GM21825 (cell line): ENCODE measurements at regions not wholly inside any gene's neighbourhood (a gene's known extent, or its start where the extent isn't known, plus 50 kb on each side); places are given as distances from the start of the nearest gene placed in this dataset.

Experiments
- ATAC-seq: cut with Tn5 transposase; IDR thresholded peaks from one replicate; pipeline ENCODE4 v1.9.1; 2021; ENCODE audit warnings: mild to moderate bottlenecking, moderate library complexity; ENCODE audit not compliant: unreplicated experiment

DNA sequence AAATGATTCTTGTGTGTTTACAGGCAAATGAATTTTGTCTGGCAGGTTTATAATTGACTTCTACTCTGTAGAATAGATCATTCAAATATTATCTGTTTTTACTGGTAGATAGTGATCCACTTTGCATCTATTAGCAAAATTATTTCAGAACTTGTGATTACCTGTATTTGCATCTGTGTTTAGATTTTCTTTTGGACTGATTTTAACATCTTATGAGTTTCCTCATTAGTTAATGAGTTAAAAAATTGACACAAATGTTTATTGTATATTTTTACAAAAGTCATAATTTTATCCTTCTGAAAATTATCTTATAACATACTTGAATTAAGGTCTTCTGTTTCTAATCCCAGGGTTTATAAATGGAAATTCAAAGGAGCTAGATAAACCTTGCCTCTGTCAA is 132.0 kb upstream of the KCNJ16 start:
- no peak for ATAC-seq

DNA sequence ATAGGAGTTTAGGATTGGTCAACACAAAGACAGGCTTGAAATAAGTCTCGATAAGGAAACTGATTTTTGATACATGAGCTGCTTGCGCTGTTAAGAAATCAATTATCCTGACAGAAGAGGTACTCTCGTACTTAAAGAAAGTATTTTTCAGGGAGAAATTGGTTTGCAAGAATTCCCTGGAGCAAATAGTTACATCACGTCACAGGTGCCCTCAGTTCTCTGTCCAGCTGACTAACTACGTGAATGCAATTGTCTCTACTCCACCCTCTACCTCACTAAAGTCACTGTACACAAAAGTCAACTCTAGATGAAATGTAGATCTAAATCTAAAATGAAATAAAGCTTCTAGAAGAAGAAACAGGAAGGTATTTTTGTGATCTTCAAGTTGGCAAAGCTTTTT is 130.6 kb upstream of the KCNJ16 start:
- no peak for ATAC-seq

DNA sequence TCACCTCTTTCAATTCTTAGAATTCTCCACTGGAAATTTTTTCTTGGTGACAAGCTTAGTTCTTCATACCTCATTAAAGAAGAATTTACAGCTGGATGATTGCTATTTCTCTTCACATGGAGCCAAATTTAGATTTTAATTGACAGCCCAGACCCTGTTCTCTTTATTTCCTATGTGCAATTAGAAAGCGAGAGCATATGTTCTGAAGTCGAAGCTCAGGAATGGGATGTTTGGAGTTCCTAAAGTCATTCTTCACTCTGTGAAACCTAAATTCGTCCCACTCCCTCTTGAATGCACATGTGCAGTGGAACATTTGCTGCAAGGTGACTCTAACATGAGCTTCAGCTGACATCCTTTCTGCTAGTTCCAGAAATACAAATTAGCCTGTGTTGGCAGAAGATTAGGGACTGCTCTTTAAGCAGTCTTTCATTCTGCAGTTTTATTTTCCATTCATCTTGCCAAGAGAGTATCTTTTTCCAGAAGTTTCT is 129.3 kb upstream of the KCNJ16 start:
- ATAC-seq = no peak

DNA sequence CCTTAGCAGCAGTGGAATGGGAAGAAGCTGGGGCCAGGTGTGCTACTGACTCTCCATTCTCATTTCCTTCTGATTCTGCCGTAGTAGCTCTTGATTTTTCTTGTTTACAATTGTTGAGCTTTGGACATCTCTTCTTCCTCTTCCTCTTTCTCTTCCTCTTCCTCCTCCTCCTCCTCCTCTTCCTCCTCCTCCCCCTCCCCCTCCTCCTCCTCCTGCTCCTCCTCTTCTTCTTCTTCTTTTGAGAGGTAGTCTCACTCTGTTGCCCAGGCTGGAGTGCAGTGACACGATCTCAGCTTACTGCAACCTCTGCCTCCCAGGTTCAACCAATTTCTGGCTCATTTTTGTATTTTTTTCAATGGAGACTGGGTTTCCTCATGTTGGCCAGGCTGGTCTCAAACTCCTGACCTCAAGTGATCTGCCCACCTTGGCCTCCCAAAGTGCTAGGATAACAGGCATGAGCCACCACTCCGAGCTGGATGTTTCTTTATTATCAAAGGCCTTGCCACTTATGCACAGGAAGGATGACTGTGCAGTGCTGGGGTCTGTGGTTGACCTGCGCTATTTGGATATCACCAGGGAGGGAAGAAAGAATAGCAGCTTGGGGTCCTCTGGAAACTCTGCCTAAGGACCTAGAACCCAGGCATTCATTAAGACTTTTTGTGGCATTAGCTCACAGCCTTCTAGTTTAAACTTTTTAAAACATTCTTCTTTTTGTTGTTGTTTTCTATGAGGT is 127.8 kb upstream of the KCNJ16 start:
- no peak for ATAC-seq

DNA sequence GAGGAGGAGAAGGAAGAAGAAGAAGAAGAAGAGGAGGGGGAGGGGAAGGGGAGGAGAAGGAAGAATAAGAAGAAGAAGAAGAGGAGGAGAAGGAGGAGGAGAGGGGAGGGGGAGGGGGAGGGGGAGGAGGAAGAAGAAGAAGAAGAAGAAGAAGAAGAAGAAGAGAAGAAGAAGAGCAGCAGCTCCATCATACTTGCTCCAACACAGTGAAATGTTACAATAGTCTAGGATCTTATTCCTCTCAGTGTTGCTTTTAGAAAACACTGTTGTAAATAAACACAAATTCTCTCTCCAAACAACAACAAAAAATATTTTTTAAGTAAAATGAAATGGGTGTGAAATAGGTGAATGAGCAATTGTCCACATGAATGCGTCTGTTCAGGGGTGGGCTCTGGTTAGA is 126.6 kb upstream of the KCNJ16 start:
- ATAC-seq = no peak

DNA sequence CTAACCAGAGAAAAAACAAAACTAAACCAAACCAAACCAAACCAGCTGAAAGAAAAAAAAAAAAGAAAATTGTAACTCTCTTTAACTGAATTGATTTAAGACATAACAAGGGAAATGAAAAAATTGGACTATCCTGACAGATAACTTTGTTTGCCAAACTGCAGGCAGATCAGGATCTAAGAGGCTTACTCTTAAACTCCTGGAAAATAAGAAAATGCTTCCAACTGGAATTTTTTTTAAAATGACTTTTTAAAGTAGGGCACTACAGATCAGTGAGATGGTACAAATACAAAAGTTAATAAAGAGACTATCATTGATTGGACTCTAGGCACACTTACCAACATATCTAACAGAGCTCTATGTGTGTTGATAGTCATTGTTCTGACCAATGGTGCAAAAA is 125.5 kb upstream of the KCNJ16 start:
- no peak for ATAC-seq

DNA sequence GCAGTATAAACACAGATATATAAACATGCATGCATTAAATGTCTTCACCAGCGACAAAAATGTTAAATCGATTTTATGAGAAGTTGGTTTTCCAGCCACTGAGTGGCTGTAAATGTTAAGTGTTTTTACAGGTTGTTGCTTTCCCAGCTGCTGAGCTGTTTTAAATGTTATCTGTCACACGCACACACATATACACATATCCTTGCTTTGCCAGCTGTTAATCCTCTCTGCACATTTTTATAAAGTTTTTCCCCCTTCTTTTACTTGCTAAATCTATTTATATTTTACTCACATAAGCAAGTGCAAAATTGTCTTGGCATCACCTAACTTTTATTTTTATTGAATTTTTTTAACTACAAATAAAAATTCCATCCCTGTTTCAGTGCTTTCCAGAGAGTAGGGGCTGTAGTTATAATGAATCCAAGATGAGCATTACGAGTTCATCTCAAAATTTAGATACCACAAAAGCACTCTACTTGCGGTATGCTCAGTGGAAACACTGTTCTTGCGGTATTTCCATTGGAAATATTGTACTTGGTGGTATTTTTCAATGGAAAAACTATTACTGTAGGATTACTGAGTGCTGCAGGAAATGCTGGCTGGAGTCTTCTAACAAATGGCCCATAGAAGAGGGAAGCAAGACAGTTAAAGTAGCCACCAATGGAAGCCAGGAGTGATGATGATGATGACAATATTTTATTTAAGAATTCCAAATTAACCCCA is 124.9 kb upstream of the KCNJ16 start:
- ATAC-seq = no peak

DNA sequence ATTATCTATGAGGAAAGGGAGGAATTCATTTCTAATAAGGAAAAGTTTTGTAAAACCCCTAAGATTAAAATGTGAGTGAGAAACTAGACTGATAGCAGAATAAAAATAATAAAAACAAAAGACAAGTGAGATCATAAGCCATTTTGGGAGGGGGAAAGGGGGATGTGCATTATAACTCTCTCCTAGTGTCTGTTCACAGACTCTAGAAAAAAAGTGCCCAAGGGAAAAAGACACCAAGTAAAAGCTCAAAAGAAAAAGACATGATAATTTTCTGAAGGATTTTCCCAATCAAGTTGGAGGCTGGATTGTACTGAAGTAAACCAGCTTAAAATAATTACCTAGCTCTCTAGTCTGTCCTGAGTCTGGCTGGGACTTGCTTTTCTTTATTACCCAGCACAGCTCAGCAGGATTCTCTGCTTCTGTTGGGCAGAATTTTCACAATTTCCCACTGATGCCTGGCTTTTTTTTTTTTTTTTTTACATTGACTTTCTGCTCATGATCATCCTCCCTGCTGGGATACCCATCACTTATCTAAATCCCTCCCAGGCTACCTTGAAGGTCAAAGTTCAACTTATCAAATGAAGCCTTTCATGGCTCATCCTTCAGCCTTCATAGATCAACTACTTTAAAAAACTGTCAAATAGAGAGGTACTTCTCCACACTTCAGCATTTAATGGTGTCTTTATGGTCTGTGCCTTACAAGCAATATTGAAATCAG is 124.2 kb upstream of the KCNJ16 start:
- no peak for ATAC-seq

DNA sequence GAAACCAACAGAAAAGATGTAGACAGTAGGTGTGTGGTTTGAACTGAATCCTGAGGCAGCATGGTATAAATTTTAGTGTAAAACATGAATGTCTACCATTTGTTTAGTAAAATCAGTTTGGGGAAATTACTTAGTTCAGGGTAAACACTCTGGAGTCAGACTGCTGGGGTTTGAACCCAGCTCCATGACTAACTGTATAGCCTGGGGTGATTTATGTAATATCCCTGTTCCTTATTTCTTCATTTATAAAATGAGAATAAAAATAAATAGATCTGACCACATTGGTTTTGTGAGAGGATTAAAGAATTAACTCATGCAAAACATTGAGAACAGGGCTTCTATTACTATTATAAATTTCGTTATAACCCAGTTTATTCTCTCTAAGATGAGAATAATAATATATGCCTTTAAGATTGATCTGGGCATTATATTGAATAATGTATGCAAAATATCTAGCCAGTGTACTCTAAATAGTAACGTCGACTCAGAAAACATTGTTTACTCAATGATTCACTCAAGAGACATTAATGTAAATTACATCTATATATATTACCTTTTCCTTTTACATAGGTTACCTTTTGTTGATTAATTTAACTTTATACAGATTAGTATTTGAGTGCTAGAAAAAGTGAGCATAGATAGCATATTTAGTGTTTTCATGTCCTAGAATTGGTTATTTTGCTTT is 120.6 kb upstream of the KCNJ16 start:
- ATAC-seq = no peak

DNA sequence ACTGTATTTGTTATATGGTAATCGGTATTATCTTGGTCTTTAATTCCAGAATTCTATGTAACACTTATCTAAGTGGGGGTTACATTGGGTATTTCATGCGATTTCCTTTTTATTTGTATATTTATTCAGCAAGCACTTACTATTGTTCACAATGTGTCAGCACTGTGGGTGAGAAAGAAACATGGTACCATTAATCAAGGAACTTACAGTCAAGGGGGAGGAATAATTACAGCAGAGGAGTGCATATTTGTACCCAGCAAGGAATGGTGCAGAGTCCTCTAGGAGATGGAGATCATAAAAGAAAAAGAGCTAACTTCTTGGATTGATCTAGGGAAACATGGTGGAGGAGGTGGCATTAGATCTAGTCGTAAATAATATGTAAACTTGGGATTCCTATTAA is 117.0 kb upstream of the KCNJ16 start:
- ATAC-seq = no peak

DNA sequence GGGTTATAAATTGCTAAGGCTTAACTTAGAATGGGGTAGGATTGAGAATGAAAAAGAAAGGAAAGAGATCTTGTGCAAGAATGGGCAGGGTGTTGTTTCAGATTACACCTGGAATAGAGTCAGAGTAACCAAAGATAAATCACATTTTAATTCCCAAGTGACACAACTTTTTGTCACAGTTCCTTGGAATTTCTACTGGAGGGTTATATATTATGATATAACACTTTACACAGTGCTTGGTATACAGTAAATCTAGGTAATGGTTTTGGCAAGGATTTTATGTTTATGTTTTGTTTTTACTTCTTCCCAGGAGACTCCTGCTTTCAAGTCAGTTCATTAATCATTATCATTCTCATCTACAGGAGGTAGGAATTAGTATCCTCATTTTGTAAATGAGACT is 115.7 kb upstream of the KCNJ16 start:
- ATAC-seq = no peak

DNA sequence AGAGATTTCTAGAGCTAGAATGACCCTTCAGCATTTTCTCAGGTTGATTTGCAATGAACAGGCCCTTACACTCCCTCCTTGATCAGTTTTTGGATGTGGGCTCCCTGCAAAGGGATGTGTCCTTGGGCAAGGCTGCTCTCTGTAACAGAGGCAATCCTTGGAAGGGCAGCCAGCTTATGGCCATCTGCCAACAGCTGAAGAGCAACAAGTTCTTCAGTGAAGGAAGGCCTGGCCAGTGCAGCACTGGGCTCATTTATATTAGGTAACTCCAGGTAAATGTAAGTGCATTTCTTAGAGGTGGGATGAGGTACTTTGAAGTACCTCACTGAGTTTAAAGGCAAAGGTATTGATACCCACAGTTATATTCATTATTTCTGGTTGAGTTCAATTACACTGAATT is 114.3 kb upstream of the KCNJ16 start:
- no peak for ATAC-seq

DNA sequence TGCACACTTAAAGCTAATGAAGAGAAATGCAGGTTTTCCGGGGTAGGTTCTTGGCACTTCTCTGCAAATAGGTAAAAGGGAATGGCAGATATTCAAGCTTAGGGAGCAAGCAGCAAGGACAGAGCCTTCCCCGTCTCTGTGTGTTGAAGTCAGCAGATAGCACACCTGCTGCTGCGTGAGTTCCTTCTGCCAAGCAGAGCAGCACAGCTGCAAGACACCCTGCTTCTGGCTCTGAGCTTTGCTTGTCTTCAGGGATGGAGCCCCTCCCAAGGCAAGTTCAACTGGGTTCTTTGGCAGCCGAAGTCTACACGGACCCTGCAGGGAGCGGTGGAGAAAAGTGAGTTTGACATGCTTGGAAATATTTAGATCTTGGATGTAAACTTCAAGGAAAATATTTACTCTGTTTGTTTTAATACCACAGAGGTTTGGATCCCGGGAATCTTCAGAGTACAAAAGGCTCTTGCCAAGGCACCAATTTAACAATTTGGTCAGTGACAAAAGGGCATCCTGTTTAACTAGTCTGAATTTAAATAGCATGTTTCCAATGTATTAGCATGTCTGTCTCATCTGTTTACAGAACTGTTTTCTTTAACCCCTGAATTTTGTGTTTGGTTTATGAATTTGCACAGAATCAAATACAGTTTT is 113.4 kb upstream of the KCNJ16 start:
- no peak for ATAC-seq

DNA sequence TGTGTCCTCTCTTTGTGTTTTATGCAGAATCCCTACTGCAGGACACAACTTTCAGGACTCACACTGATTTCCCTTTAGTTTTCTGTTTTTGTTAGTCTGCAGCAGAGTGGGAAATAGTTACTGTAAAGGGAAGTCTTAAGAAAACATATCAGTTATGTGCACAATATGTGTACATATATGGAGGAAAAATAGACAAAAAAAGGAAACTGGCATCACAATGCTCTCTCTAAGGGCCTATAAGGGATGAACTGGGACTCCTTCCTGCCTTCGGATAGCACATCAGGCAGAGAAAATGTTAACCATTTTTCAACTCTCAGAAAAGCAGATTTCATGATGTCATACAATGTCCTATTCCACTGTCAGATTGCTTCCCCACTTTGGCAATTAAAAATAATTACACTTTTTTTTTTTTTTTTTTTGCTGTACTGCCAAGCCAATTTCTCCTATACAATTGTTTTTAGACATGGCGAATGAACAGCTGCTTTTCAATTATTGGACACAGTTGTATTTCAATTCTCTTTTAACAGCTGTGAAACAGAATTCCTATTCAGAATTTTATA is 112.5 kb upstream of the KCNJ16 start:
- no peak for ATAC-seq

DNA sequence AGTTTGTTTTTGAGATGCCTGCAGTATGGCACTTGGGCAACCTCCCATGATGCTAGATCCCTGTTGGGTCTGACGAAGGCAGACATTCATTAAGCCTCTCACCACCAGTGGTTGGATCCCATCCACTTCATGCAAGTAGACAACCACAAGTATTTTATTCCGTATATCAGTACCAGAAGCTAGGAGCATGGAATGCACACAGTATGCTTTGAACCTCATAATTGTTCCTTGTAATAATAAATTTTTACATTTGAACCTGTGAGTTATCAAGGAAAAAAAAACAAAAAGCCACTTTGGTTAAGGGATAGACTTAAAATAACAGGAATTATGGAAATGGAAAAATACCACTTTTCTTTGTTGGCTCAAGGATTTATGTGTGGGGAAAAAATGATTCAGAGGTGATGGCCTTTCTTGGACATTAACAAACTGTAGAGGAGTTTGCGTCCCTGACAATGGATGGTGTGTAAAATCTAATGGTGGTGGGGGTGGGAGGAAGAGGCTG is 107.1 kb upstream of the KCNJ16 start:
- no peak for ATAC-seq

DNA sequence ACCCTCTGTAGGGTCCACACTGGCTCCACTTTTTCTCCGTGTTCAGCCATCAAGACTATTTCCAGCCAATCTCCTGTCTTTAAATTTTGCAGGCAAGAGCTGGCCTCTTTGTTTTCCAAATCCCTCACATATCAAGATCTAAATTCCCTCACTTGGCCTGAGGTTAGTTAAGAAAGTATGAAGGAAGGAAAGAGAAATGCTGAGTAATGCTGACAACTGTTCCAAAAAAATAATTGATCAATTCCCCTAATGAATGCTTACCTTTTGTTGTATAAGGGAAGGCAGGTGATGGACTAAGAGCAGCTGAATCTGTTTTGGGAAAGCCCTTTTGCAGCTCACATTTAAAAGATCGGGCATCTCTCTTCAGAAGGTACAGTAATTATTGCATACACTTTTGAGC is 105.1 kb upstream of the KCNJ16 start:
- ATAC-seq = no peak

DNA sequence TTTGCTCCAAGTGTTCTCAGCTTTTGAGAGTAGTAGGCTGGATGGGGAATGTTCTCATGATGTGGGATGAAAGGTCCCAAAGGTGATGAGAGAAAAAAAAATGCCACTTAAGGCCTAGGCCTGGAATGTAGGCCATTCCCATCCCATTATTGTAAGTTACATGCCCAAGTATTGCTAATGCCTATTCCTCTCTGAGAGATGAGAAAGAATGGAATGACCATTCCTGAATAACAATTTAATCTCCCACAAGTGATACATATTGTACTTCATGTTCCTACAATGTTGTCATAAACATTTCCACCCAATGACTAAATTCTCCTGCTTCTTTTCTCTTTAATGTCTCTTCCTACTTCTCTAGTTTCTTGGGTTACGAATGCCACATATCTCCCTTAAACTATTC is 102.8 kb upstream of the KCNJ16 start:
- ATAC-seq = no peak

DNA sequence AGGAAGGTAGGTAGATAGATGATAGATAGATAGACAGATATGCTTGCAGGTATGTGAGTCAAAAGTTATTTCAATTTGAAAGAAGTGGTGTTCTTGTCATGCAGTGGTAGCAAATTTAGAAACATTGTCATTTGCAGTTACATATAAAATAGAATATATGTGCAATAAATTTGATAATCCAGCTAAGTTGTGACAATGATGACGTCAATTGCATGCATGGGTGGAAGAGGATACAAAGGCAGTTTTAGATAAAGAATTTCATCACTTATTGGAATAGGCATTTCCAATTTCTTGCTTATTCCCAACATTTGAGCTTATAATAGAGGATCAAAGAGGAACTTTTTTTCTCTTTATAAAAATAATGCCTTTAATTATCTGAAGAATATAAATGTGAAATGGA is 99.2 kb upstream of the KCNJ16 start:
- ATAC-seq = no peak

DNA sequence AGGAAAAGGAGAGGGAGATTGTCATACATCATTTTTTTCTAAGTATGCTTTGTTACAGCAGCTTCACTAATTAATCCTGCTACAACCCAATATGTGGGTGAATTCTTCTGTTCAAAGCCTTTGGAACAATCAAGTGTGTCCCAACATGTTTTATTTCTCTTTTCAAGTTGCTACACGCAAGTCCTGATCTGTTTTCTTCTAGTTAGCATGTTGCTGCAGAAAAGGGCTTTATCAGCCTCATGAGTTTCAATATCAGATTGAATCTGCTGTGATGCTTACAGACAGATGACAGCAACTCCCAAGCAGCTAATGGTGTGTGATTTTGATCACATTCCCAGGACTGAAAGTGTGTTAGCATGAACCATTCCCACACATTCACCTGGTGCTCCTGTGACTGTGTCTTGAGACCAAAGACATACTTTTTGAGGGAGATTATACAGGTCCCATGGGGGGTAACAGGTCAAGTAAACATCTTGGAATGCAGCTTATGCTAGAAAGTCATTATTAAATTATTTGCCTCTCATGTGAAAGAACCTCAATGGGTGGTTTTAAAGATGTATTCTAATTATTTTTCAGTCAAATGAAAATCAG is 96.9 kb upstream of the KCNJ16 start:
- no peak for ATAC-seq

DNA sequence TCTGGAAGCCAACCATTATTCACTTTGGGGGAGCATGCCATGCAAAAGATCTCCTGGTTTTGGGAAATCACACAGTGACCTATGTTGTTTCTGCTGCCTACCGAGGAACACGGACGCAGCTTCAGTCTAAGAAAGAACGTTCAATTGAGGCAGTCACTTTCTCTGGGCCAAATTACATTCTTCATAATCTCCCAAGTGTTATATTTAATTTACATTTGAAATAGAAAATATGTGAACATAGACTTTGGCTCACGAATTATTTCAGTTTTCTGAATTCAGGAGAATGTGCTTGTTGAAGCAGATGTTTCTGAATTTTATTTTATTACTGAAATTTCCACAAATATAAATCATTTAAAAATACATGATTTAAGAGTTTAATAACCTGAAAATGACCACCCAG is 93.6 kb upstream of the KCNJ16 start:
- no peak for ATAC-seq
